ENCODE measurements at regions not wholly inside any gene's neighbourhood (a gene's known extent, or its start where the extent isn't known, plus 50 kb on each side); places are given as distances from the start of the nearest gene placed in this dataset.

GRCh38 chr14:97571201-97571600, 774.0 kb downstream of the VRK1 start:
- TF ChIP-seq ARNTL (CRISPR knock-in tag; IDR thresholded peaks at IDR 0.05) (no peak), PBX3 (CRISPR knock-in tag; IDR thresholded peaks at IDR 0.05; ENCODE audit: borderline replicate concordance) (no peak), HOXA7 (CRISPR knock-in tag; IDR thresholded peaks at IDR 0.05) (no peak), ZNF7 (CRISPR knock-in tag; IDR thresholded peaks at IDR 0.05) (no peak)

Measured in HepG2 (cell line).